ENCODE measurements at regions not wholly inside any gene's neighbourhood (a gene's known extent, or its start where the extent isn't known, plus 50 kb on each side); places are given as distances from the start of the nearest gene placed in this dataset.

DNA sequence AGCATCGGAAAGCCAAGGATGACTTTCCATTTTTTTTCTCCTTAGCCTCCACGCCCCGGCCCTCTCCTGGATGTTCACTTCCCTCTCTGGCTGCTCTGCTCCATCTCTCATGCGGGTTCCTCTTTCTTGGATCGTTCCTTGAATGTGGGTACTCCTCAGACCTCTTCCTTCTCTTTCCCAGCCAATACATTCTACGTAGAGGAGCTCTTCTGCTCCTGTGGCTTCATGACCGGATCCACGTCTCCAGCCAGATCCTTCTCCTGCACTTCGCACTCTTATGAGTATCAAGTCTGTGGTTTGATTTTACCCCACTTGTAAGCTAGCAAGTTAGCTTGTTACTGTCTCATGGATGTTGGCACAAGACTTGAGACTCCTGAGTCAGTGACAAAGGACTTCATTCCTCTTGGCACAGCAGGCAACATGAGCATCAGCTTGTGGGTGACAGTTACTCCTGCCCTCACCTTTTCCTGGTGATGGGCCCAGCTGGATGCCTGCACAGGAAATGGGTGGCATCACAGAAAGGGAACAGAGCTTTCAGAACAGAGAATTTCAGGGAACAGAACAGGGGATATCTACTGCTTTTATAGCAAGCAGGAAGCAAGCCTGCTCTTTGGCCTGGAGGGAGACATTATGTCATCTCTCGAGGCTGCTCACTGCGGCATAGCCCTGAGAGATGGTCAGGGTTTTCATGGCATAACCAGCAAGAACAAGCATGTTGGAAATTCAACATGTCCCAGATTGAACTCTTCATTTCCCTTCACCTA lies 100.1 kb upstream of the KIF26B start:
- Histone ChIP-seq H3K9me3 (ENCODE audit: control insufficient read depth in 1 of 2, low read length in 2 of 2) (no peaks in the 10 kb centered on the region), H3K27me3 (ENCODE audit: control insufficient read depth in 1 of 2, insufficient read depth in 2 of 2, low read length in 2 of 2) (no peaks in the 10 kb centered on the region), H3K27ac (ENCODE audit: low read depth, low read length) (no peak overlapping the region), H3K4me1 (ENCODE audit: control insufficient read depth in 1 of 2, insufficient read depth in 2 of 2, low read length in 2 of 2) (peaks cover 15 to 20% of the 10 kb centered on the region in 2 donors), H3K36me3 (ENCODE audit: control insufficient read depth in 1 of 2, insufficient read depth in 2 of 2, low read length in 2 of 2) (no peaks in the 10 kb centered on the region), H3K9ac (ENCODE audit: low read depth in 1 of 2, low read length in 2 of 2) (no peak overlapping the region), H3K4me3 (ENCODE audit: low read depth in 1 of 2, low read length in 2 of 2) (no peak overlapping the region)

DNA sequence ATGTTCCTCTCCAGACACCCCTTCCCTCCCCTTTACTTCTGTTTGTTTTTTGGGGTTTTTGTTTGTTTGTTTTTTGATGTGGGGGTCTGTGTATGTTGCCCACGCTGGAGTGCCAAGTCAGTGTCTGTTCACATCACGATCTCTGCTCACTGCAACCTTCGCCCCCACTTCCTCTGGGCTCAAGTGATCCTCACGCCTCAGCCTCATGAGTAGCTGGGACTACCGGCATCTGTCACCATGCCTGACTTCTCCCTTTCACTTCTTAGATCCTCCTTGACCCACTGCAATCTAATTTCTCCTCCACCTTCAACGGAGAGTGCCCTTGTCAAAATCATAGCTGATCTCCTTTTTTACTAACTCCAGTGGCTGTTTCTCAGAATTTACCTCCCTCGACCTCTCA lies 100.7 kb upstream of the KIF26B start:
- Histone ChIP-seq H3K4me3 (ENCODE audit: low read depth in 1 of 2, low read length in 2 of 2) (no peak overlapping the region), H3K4me1 (ENCODE audit: control insufficient read depth in 1 of 2, insufficient read depth in 2 of 2, low read length in 2 of 2) (peaks cover 15 to 20% of the 10 kb centered on the region in 2 donors), H3K36me3 (ENCODE audit: control insufficient read depth in 1 of 2, insufficient read depth in 2 of 2, low read length in 2 of 2) (no peaks in the 10 kb centered on the region), H3K9ac (ENCODE audit: low read depth in 1 of 2, low read length in 2 of 2) (no peak overlapping the region), H3K27ac (ENCODE audit: low read depth, low read length) (no peak overlapping the region), H3K27me3 (ENCODE audit: control insufficient read depth in 1 of 2, insufficient read depth in 2 of 2, low read length in 2 of 2) (no peaks in the 10 kb centered on the region), H3K9me3 (ENCODE audit: control insufficient read depth in 1 of 2, low read length in 2 of 2) (no peaks in the 10 kb centered on the region)

GRCh38 chr1:245052258-245052657 lies 102.5 kb upstream of the KIF26B start:
- H3K9me3 ChIP-seq (ENCODE audit: control insufficient read depth in 1 of 2, low read length in 2 of 2), result no peaks in the 10 kb centered on the region
- H3K4me3 ChIP-seq (ENCODE audit: low read depth in 1 of 2, low read length in 2 of 2), result no peak overlapping the region
- H3K4me1 ChIP-seq (ENCODE audit: control insufficient read depth in 1 of 2, insufficient read depth in 2 of 2, low read length in 2 of 2), result peaks cover 15 to 20% of the 10 kb centered on the region in 2 donors
- H3K36me3 ChIP-seq (ENCODE audit: control insufficient read depth in 1 of 2, insufficient read depth in 2 of 2, low read length in 2 of 2), result no peaks in the 10 kb centered on the region
- no peak overlapping the region for H3K27ac ChIP-seq (ENCODE audit: low read depth, low read length)
- H3K27me3 ChIP-seq (ENCODE audit: control insufficient read depth in 1 of 2, insufficient read depth in 2 of 2, low read length in 2 of 2), result no peaks in the 10 kb centered on the region
- H3K9ac ChIP-seq (ENCODE audit: low read depth in 1 of 2, low read length in 2 of 2), result no peak overlapping the region

GRCh38 chr1:245051349-245052221 lies 103.2 kb upstream of the KIF26B start:
- Histone ChIP-seq H3K9ac (ENCODE audit: low read depth in 1 of 2, low read length in 2 of 2) (peak overlapping the region in 1 of 2 donors; percentile 23), H3K27ac (ENCODE audit: low read depth, low read length) (no peak overlapping the region), H3K4me1 (ENCODE audit: control insufficient read depth in 1 of 2, insufficient read depth in 2 of 2, low read length in 2 of 2) (peaks cover 19 to 24% of the 10 kb centered on the region in 2 donors), H3K36me3 (ENCODE audit: control insufficient read depth in 1 of 2, insufficient read depth in 2 of 2, low read length in 2 of 2) (no peaks in the 10 kb centered on the region), H3K9me3 (ENCODE audit: control insufficient read depth in 1 of 2, low read length in 2 of 2) (no peaks in the 10 kb centered on the region), H3K4me3 (ENCODE audit: low read depth in 1 of 2, low read length in 2 of 2) (peak overlapping the region; percentile 35 to 42), H3K27me3 (ENCODE audit: control insufficient read depth in 1 of 2, insufficient read depth in 2 of 2, low read length in 2 of 2) (no peaks in the 10 kb centered on the region)

DNA sequence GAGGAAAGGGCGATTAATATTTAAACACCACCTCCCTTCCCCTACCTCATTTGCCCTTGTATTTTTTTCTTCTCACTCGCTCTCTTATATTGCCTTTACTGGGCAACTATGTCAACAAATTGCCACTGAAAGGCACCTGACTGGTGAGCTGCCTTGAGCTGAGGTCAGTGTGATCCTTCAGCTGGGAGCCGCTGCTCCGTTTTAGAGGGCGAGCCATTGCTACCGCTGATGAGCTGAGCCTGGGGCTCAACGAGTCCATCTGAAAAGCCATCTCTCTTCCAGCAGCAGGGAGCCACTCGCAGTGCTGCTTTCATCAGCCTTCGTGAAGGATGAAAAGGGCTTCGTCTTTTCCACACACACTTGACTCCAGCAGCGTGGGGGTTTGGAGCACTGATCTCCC lies 108.0 kb upstream of the KIF26B start:
- Histone ChIP-seq H3K27me3 (ENCODE audit: control insufficient read depth in 1 of 2, insufficient read depth in 2 of 2, low read length in 2 of 2) (no peaks in the 10 kb centered on the region), H3K27ac (ENCODE audit: low read depth, low read length) (no peak overlapping the region)

DNA sequence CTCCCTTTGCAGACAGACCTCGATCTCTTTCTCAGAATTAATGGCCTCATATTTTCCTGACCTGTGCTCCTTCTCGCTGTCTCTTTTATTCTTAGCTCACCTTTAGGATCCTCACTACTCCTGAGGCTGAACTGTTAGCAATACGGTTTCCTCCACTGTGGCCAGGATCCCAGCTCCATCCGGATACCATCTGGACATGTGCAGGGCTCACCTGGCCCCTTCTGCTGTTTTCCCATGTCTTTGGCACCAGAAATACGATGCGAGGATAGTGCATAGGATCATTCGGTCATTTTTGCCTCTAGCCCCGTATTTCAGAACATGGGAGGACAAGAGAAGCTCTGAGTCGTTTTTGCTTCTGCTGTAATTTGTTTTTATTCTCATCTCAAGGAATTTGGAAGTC lies 108.5 kb upstream of the KIF26B start:
- Histone ChIP-seq H3K9me3 (ENCODE audit: control insufficient read depth in 1 of 2, low read length in 2 of 2) (no peaks in the 10 kb centered on the region), H3K9ac (ENCODE audit: low read depth in 1 of 2, low read length in 2 of 2) (peak overlapping the region; percentile 55 to 60), H3K27me3 (ENCODE audit: control insufficient read depth in 1 of 2, insufficient read depth in 2 of 2, low read length in 2 of 2) (no peaks in the 10 kb centered on the region), H3K27ac (ENCODE audit: low read depth, low read length) (peak overlapping the region; percentile 44), H3K4me1 (ENCODE audit: control insufficient read depth in 1 of 2, insufficient read depth in 2 of 2, low read length in 2 of 2) (peaks cover 10 to 21% of the 10 kb centered on the region in 2 donors), H3K36me3 (ENCODE audit: control insufficient read depth in 1 of 2, insufficient read depth in 2 of 2, low read length in 2 of 2) (no peaks in the 10 kb centered on the region), H3K4me3 (ENCODE audit: low read depth in 1 of 2, low read length in 2 of 2) (peak overlapping the region; percentile 57 to 65)

More for the DNA sequence above, 108.0 kb upstream of the KIF26B start:
- Histone ChIP-seq H3K9ac (ENCODE audit: low read depth in 1 of 2, low read length in 2 of 2) (peak overlapping the region; percentile 55 to 60), H3K4me3 (ENCODE audit: low read depth in 1 of 2, low read length in 2 of 2) (peak overlapping the region; percentile 57 to 65), H3K9me3 (ENCODE audit: control insufficient read depth in 1 of 2, low read length in 2 of 2) (no peaks in the 10 kb centered on the region), H3K4me1 (ENCODE audit: control insufficient read depth in 1 of 2, insufficient read depth in 2 of 2, low read length in 2 of 2) (peaks cover 15 to 26% of the 10 kb centered on the region in 2 donors), H3K36me3 (ENCODE audit: control insufficient read depth in 1 of 2, insufficient read depth in 2 of 2, low read length in 2 of 2) (no peaks in the 10 kb centered on the region)

DNA sequence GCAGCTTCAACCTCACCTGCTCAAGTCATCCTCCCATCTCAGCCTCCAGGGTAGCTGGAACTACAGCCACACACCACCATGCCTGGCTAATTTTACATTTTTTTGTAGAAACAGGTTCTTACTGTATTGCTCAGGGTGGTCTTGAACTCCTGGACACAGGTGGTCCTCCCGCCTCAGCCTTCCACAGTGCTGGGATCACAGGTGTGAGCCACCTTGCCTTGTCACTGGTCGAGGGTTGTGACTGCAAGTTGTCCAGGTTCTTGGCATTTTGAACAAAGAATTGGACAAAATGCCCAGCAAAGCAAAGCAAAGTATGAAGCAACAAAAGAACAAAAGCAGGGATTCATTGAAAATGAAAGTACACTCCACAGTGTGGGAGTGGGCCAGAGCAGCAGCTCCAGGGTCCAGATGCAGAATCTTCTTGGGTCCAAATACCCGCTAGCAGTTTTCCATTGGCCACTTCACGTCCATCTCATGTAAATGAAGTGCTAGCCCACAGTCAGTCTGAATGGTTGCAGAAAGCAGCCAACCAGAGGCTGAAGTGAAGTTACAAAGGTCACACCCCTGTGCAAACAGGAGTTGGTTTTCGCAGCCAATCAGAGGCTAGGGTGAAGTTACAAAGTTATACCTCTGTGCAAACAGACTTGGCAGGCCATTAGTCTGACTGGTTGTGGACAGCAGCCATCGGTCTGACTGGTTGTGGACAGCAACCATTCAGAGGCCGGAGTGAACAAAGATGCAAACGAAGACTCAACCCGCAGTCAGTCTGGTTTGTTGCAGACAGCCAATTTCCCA lies 109.5 kb upstream of the KIF26B start:
- no peak overlapping the region for H3K9ac ChIP-seq (ENCODE audit: low read depth in 1 of 2, low read length in 2 of 2)
- no peaks in the 10 kb centered on the region for H3K36me3 ChIP-seq (ENCODE audit: control insufficient read depth in 1 of 2, insufficient read depth in 2 of 2, low read length in 2 of 2)
- H3K4me1 ChIP-seq (ENCODE audit: control insufficient read depth in 1 of 2, insufficient read depth in 2 of 2, low read length in 2 of 2), result peaks cover 9 to 18% of the 10 kb centered on the region in 2 donors
- H3K27me3 ChIP-seq (ENCODE audit: control insufficient read depth in 1 of 2, insufficient read depth in 2 of 2, low read length in 2 of 2), result no peaks in the 10 kb centered on the region
- H3K9me3 ChIP-seq (ENCODE audit: control insufficient read depth in 1 of 2, low read length in 2 of 2), result no peaks in the 10 kb centered on the region
- no peak overlapping the region for H3K27ac ChIP-seq (ENCODE audit: low read depth, low read length)
- peak overlapping the region; percentile 49 to 57 for H3K4me3 ChIP-seq (ENCODE audit: low read depth in 1 of 2, low read length in 2 of 2)

GRCh38 chr1:245043611-245043940 lies 111.2 kb upstream of the KIF26B start:
- Histone ChIP-seq H3K4me1 (ENCODE audit: control insufficient read depth in 1 of 2, insufficient read depth in 2 of 2, low read length in 2 of 2) (peaks cover 9 to 18% of the 10 kb centered on the region in 2 donors), H3K27me3 (ENCODE audit: control insufficient read depth in 1 of 2, insufficient read depth in 2 of 2, low read length in 2 of 2) (no peaks in the 10 kb centered on the region), H3K36me3 (ENCODE audit: control insufficient read depth in 1 of 2, insufficient read depth in 2 of 2, low read length in 2 of 2) (no peaks in the 10 kb centered on the region), H3K4me3 (ENCODE audit: low read depth in 1 of 2, low read length in 2 of 2) (no peak overlapping the region), H3K9me3 (ENCODE audit: control insufficient read depth in 1 of 2, low read length in 2 of 2) (no peaks in the 10 kb centered on the region), H3K27ac (ENCODE audit: low read depth, low read length) (no peak overlapping the region), H3K9ac (ENCODE audit: low read depth in 1 of 2, low read length in 2 of 2) (no peak overlapping the region)

- no peaks in the 10 kb centered on the region for H3K9me3 ChIP-seq (ENCODE audit: control insufficient read depth in 1 of 2, low read length in 2 of 2)
- no peak overlapping the region for H3K9ac ChIP-seq (ENCODE audit: low read depth in 1 of 2, low read length in 2 of 2)
- no peak overlapping the region for H3K27ac ChIP-seq (ENCODE audit: low read depth, low read length)
- H3K4me3 ChIP-seq (ENCODE audit: low read depth in 1 of 2, low read length in 2 of 2), result no peak overlapping the region
- H3K27me3 ChIP-seq (ENCODE audit: control insufficient read depth in 1 of 2, insufficient read depth in 2 of 2, low read length in 2 of 2), result no peaks in the 10 kb centered on the region
- peaks cover 1 to 12% of the 10 kb centered on the region in 2 donors for H3K4me1 ChIP-seq (ENCODE audit: control insufficient read depth in 1 of 2, insufficient read depth in 2 of 2, low read length in 2 of 2)
- no peaks in the 10 kb centered on the region for H3K36me3 ChIP-seq (ENCODE audit: control insufficient read depth in 1 of 2, insufficient read depth in 2 of 2, low read length in 2 of 2)
Measured at GRCh38 chr1:245041058-245041698, 113.6 kb upstream of the KIF26B start.
